ENCODE measurements at regions not wholly inside any gene's neighbourhood (a gene's known extent, or its start where the extent isn't known, plus 50 kb on each side); places are given as distances from the start of the nearest gene placed in this dataset.

DNA sequence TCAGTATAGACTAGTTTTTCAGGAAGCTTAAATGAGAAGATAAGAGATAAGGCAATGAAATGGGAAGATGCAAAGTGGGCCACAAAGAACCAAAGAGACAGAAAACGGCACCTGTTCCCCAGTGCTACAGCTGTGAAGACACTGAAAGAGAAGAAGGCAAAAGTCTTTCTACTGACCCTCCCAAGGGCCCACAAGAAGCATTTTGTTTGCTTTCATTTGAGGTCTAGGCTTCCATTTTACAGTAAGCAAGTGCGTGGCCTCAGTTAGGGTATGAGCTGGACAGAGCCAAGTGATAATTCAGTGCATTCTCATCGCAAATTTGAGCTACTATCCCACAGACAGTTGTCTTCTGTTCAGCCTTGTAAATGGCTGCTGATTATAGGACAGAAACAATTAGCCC is 53.4 kb upstream of the STK17B start:
- DNase-seq (ENCODE audit: low read depth) = no peak

DNA sequence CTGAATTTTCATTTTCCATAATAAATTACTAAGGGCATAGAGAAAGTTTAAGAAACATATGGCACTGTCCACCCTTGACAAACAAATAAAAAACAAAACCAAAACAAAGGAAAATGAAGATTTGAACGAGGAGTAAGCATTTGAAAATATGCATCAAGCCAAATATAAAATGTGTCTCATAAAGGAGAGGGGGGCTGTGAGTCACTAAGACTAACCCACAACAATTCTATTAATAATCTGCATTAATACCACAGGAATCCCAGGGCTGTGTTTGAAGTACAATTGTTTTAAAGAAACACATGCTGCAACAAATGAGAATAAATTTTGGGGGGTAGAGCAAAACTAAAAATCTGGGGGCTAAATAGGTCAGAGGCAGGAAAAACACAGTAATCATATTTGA is 53.8 kb upstream of the STK17B start:
- DNase-seq (ENCODE audit: low read depth) = no peak

- DNase-seq (ENCODE audit: low read depth) = no peak
Measured at GRCh38 chr2:196226058-196226706, 54.8 kb upstream of the STK17B start.

DNA sequence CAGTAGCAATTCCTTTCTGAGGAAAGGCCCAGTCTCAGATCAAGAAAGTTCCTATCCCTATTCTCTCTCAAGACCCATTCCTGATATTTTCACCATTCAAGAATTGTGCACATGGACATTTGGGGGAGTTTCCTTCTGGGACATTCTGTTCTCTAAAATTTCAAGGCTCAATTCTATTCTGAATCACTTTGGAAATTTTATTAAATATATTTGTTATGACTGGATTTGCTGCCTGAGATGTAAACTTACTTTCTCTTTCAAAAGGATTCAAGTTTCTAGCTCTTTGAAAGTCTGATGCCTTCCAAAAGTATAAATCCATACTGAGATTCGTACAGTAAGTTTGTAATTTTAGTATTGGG is 55.3 kb upstream of the STK17B start:
- no peak for DNase-seq (ENCODE audit: low read depth)

DNA sequence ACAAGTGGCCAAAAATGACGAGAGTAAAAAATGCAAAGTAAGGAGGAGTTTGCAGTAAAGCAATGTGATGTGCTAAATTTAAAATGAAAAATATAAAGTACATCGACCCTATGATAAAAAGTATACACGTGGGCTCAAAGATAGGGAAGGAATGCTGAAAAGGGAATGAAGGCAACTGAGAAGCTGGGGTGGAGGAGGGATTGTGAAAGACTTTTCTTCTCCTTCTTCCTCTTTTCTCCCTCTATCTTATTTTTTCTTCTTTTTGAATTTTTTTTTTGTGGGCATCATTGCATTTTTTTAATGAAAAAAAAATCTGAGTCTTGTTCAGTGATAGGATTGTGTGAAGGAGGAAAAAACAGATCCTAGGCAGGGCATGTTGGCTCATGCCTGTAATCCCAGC is 57.6 kb upstream of the STK17B start:
- DNase-seq (ENCODE audit: low read depth) = no peak

DNA sequence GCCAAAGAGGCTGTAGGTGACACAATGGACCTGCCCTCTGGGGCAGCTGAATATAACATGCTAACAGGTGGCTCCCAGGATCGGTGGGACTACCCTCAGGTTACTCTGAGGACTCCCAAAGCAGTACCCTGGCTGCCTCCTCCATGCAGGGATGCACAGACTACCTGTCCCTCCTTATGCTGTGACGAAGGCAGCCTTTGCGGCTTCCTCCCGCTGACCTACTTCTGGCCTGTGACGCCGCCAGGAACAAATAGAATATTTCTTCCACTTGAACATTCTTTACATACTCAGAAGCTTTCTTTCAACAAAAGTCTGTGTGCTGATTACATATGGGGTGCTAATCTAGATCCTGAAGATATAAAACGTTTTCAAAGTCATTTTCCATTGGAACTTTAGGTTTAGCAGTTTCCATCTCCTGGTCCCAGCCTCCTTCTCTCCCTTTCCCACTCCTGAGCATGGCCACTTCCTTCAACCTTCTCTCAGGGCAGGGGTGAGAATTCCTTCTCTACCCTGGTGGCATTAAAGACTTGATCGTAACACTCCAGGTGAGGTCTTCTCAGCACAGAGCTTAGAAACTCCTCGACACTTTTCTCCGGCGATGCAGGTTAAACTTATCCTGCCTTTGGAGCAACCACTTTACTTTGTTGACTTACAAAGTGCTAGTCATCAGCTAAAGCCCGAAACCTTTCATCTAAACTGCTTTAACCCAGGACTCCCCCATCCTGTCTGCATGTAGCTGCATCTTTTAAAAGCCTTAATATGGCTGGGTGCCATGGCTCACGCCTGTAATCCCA is 58.9 kb upstream of the STK17B start:
- DNase-seq (ENCODE audit: low read depth) = peak; percentile 62

- DNase-seq (ENCODE audit: low read depth) = no peak
Measured at GRCh38 chr2:196233021-196233804, 61.8 kb upstream of the STK17B start.

- no peak for DNase-seq (ENCODE audit: low read depth)
Measured at GRCh38 chr2:196233805-196234475, 62.6 kb upstream of the STK17B start.

DNA sequence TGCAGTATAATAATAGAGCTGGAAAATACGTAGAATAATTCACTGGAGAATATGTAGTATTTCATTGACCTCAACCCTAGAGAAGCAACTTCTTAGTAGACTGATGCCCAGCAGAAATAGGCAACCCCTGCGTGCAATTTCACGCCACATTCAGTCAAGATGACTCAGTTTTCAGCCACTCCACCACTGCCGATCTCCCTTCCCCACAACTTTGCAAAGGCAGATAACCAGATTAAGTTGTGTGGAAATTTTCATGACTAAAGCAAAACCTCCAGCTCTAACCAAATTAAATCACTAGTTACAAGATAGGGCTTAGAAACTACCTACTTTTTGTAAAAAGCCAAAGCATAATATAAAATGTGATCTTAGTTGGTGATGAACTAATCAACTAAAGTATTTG is 63.3 kb upstream of the STK17B start:
- no peak for DNase-seq (ENCODE audit: low read depth)

DNA sequence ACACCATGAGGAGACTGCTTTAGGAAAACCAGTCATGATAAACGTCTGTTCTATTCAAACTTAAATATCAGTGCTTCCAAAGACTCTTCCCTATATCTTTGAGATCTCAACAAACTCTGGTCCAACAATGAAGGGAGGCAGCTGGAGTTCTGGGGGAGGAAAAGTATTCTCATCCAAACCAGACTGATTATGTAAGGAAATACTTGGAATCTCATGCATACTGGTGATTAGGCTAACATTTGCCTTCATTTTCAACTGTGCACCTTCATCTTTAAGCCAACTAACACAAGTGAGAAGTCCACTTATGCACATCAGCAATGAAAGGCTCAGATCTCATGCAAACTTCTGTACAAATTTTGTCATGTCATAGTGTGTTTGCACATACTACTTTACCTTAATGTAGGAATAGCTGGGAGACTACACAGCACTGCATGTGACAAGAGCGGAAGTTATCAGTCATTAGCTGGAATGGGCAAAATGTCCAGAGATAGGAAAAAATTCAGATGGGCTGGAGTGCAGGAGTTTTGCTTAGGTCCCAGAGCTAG is 67.5 kb upstream of the STK17B start:
- DNase-seq (ENCODE audit: low read depth) = no peak

- DNase-seq (ENCODE audit: low read depth) = peak; percentile 67
Measured at GRCh38 chr2:196239622-196240587, 68.5 kb upstream of the STK17B start.

DNA sequence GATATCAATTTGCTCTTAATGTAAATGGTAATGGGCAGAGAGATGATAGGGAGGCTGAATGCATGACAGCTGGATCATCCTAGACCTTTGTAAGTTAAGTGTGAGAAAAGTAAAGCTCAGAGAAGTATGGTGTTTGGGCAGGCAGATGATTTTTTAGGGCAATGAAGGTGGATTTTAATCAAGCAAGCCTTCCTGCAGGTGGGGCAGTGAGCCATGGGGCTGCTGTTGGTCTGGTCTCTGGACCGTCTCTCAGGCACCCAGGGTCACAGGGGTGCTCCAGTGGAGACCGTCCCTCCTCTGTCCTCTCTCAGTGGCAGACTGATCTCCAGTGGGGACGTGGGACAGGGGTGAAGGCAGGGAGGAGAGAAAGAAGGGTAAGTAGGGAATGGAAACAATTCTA is 69.8 kb upstream of the STK17B start:
- no peak for DNase-seq (ENCODE audit: low read depth)

DNA sequence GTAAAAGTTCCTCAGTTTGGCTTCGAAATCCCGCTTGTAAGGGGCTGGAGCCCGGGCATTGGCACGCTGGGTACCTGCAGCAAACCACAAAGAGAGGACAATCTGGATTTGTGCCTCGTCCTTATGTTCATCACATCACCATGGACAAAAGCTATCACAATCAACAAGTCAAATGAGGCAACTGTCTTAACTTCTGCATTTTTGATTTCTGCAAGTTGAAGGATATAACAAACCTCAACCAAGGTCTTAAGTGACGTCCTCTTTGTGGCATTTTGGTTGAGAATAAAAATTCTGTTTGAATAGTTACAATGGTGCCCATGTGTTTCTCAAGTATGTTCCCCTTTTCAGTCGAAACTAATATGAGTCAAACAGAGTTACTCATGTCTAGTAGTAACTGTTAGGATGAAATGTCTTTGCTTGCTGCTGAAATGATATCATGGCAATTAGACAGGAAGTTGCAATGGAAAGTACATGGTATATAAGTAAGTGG is 70.8 kb upstream of the STK17B start:
- DNase-seq (ENCODE audit: low read depth) = no peak

GRCh38 chr2:196244516-196244915 is 73.1 kb upstream of the STK17B start:
- DNase-seq (ENCODE audit: low read depth) = no peak

GRCh38 chr2:196244966-196245365 is 73.6 kb upstream of the STK17B start:
- DNase-seq (ENCODE audit: low read depth) = no peak

GRCh38 chr2:196245378-196246140 is 74.2 kb upstream of the STK17B start:
- DNase-seq (ENCODE audit: low read depth) = no peak

GRCh38 chr2:196247114-196247975 is 76.0 kb upstream of the STK17B start:
- DNase-seq (ENCODE audit: low read depth) = no peak

- no peak for DNase-seq (ENCODE audit: low read depth)
Measured at GRCh38 chr2:196247976-196248280, 76.5 kb upstream of the STK17B start.

GRCh38 chr2:196248467-196249094 is 77.2 kb upstream of the STK17B start:
- no peak for DNase-seq (ENCODE audit: low read depth)
